ENCODE measurements at regions not wholly inside any gene's neighbourhood (a gene's known extent, or its start where the extent isn't known, plus 50 kb on each side); places are given as distances from the start of the nearest gene placed in this dataset.

DNA sequence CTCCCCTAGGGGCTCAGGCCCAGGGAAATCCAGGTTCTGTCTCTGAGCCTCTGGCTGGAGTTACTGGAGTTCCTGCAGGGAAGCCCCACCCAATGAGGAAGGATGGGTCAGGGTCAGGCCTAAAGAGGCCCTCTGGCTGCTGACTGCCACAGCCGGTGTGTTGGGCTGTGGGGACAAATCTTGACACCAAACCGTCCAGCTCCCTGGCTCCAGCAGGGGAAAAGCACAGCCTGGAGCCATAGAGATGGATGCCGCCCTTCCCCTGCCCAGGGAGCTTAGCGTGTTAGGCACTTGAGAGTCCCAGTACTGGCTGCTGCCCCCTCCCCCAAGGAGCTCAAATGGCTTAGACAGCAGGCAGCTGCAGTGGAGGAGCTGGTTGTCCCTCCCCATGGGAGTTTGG is 321.3 kb upstream of the LCORL start:
- H2AFZ ChIP-seq (ENCODE audit: low read length) = no peak overlapping the region
- H3K4me1 ChIP-seq (ENCODE audit: insufficient read depth, low read length) = no peaks in the 10 kb centered on the region
- no peaks in the 10 kb centered on the region for H3K27me3 ChIP-seq (ENCODE audit: control insufficient read depth in 1 of 2, insufficient read depth in 2 of 2, low read length in 2 of 2)
- in situ Hi-C loops (cut with HindIII; ENCODE audit: extremely low pct_ligation_motif_present, low pct_unique_long_range_greater_than_20kb) (no loop called here), intact Hi-C loops (cut with micrococcal nuclease; ENCODE audit: unreplicated experiment) (no loop called here)
- H3K4me3 ChIP-seq (replicated peaks in 1 of 3; ENCODE audit: insufficient read depth in 1 of 3, low read depth in 2 of 3, low read length in 3 of 3) = no peak overlapping the region
- ATAC-seq (no peak), FAIRE-seq (no peak), DNase-seq (ENCODE audit: low spot score) (no peak)
- no peaks in the 10 kb centered on the region for H3K36me3 ChIP-seq (replicated peaks in 1 of 2; ENCODE audit: control insufficient read depth in 1 of 2, insufficient read depth in 2 of 2, low read length in 2 of 2)
- H3K27ac ChIP-seq (ENCODE audit: extremely low read length, insufficient read depth, low read length) = no peak overlapping the region
- POLR2A ChIA-PET = no interaction called here
- H3K9ac ChIP-seq (ENCODE audit: insufficient read depth, low read depth, low read length) = no peak overlapping the region
- TF ChIP-seq ZNF180 (CRISPR knock-in tag; IDR thresholded peaks at IDR 0.05; ENCODE audit: borderline replicate concordance, low read depth) = no peak
- no peak for TF ChIP-seq ZNF850 (CRISPR knock-in tag; conservative IDR thresholded peaks at IDR 0.05)
- TF ChIP-seq MED13 (CRISPR knock-in tag; IDR thresholded peaks at IDR 0.05) = no peak
- TF ChIP-seq ZMYM2 (CRISPR knock-in tag; IDR thresholded peaks at IDR 0.05) = no peak
- TF ChIP-seq TCF7 (IDR thresholded peaks at IDR 0.05; ENCODE audit: low read depth) = no peak
- TF ChIP-seq ZNF577 (CRISPR knock-in tag; IDR thresholded peaks at IDR 0.05; ENCODE audit: borderline replicate concordance, low read depth) = no peak
- no peak for TF ChIP-seq HMG20B (CRISPR knock-in tag; conservative IDR thresholded peaks at IDR 0.05)
- H3K4me2 ChIP-seq (ENCODE audit: low read depth, low read length) = no peak overlapping the region
- WGBS (ENCODE audit: low lambda C conversion rate) = 20% methylated on average over 1 of the region's 4 CpGs
- no peaks in the 10 kb centered on the region for H4K20me1 ChIP-seq (ENCODE audit: insufficient read depth, low read length)
- no peaks in the 10 kb centered on the region for H3K79me2 ChIP-seq (ENCODE audit: insufficient read depth, low read length)
- H3K9me3 ChIP-seq (ENCODE audit: low read length) = no peaks in the 10 kb centered on the region
- CTCF ChIA-PET (ENCODE audit: low intra/inter-chr PET ratio, low total read pairs) = no interaction called here
- no TSS peak for BruUV-seq (replicated peaks)

DNA sequence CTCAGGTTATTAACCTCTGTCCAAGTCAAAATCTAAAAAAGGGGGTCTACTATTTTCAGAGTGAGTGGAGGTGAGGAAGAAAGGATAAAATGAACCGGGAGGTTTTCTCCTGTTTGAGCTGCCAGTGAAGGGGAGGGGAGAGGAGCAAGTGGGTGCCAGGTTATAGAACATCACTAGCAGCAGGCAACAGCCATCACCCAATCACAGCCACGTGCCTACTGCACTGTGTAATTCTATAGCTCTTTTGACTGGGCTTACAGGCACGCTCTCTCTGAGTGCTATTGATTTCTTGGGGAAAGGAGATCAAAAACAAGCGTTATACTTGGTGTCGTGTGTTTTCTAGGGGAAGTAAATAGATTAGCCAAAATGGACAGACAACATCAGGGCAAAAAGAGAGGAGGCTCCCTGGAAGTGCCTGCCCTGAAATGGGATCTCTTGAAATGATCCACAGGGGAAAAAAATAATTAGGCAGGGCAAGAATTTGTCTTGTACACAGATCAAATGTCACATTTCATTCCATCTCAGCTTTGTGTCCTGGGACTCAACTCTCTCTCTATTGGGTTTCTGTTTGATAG is 300.5 kb upstream of the LCORL start:
- 3% methylated on average over 5 of the region's 5 CpGs for WGBS (ENCODE audit: low lambda C conversion rate)
- Histone ChIP-seq H3K4me1 (ENCODE audit: insufficient read depth, low read length) (no peaks in the 10 kb centered on the region), H3K27ac (ENCODE audit: extremely low read length, insufficient read depth, low read length) (no peak overlapping the region), H3K9ac (ENCODE audit: insufficient read depth, low read depth, low read length) (no peak overlapping the region), H3K79me2 (ENCODE audit: insufficient read depth, low read length) (no peaks in the 10 kb centered on the region), H3K9me3 (ENCODE audit: low read length) (no peaks in the 10 kb centered on the region), H3K27me3 (ENCODE audit: control insufficient read depth in 1 of 2, insufficient read depth in 2 of 2, low read length in 2 of 2) (no peaks in the 10 kb centered on the region), H4K20me1 (ENCODE audit: insufficient read depth, low read length) (no peaks in the 10 kb centered on the region), H3K4me3 (replicated peaks in 1 of 3; ENCODE audit: insufficient read depth in 1 of 3, low read depth in 2 of 3, low read length in 3 of 3) (no peak overlapping the region), H2AFZ (ENCODE audit: low read length) (no peak overlapping the region), H3K4me2 (ENCODE audit: low read depth, low read length) (no peak overlapping the region), H3K36me3 (replicated peaks in 1 of 2; ENCODE audit: control insufficient read depth in 1 of 2, insufficient read depth in 2 of 2, low read length in 2 of 2) (no peaks in the 10 kb centered on the region)
- no TSS peak for BruUV-seq (replicated peaks)
- ChIA-PET CTCF (ENCODE audit: low intra/inter-chr PET ratio, low total read pairs) (no interaction called here), POLR2A (no interaction called here)
- DNase-seq (ENCODE audit: low spot score) (no peak), FAIRE-seq (no peak), ATAC-seq (no peak)
- intact Hi-C loops (cut with micrococcal nuclease; ENCODE audit: unreplicated experiment) = no loop called here
- in situ Hi-C loops (cut with HindIII; ENCODE audit: extremely low pct_ligation_motif_present, low pct_unique_long_range_greater_than_20kb) = no loop called here
- TF ChIP-seq, protein P1, sequence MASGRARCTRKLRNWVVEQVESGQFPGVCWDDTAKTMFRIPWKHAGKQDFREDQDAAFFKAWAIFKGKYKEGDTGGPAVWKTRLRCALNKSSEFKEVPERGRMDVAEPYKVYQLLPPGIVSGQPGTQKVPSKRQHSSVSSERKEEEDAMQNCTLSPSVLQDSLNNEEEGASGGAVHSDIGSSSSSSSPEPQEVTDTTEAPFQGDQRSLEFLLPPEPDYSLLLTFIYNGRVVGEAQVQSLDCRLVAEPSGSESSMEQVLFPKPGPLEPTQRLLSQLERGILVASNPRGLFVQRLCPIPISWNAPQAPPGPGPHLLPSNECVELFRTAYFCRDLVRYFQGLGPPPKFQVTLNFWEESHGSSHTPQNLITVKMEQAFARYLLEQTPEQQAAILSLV (CRISPR knock-in tag; IDR thresholded peaks at IDR 0.05; ENCODE audit: borderline replicate concordance) = no peak
- TF ChIP-seq DNMT3B (CRISPR knock-in tag; conservative IDR thresholded peaks at IDR 0.05) (no peak), IKZF1 (IDR thresholded peaks at IDR 0.05) (no peak), ZNF451 (CRISPR knock-in tag; IDR thresholded peaks at IDR 0.05) (no peak), TAF1 (CRISPR knock-in tag; IDR thresholded peaks at IDR 0.05) (no peak), MED13 (CRISPR knock-in tag; IDR thresholded peaks at IDR 0.05) (no peak), CBX2 (IDR thresholded peaks at IDR 0.05; ENCODE audit: low read depth, low read length) (no peak), CBX2 (CRISPR knock-in tag; IDR thresholded peaks at IDR 0.05; ENCODE audit: low read depth) (no peak), ZSCAN31 (CRISPR knock-in tag; IDR thresholded peaks at IDR 0.05; ENCODE audit: low read depth) (no peak), SP1 (IDR thresholded peaks at IDR 0.05) (no peak), SP1 (CRISPR knock-in tag; IDR thresholded peaks at IDR 0.05) (no peak)
- TF ChIP-seq, protein P2, sequence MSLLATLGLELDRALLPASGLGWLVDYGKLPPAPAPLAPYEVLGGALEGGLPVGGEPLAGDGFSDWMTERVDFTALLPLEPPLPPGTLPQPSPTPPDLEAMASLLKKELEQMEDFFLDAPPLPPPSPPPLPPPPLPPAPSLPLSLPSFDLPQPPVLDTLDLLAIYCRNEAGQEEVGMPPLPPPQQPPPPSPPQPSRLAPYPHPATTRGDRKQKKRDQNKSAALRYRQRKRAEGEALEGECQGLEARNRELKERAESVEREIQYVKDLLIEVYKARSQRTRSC (CRISPR knock-in tag; IDR thresholded peaks at IDR 0.05; ENCODE audit: low read depth) = no peak
- TF ChIP-seq, protein P3, sequence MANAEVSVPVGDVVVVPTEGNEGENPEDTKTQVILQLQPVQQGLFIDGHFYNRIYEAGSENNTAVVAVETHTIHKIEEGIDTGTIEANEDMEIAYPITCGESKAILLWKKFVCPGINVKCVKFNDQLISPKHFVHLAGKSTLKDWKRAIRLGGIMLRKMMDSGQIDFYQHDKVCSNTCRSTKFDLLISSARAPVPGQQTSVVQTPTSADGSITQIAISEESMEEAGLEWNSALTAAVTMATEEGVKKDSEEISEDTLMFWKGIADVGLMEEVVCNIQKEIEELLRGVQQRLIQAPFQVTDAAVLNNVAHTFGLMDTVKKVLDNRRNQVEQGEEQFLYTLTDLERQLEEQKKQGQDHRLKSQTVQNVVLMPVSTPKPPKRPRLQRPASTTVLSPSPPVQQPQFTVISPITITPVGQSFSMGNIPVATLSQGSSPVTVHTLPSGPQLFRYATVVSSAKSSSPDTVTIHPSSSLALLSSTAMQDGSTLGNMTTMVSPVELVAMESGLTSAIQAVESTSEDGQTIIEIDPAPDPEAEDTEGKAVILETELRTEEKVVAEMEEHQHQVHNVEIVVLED (CRISPR knock-in tag; IDR thresholded peaks at IDR 0.05; ENCODE audit: borderline replicate concordance) = no peak

Measured in HepG2 (cell line).